GM23248 (cell line): ENCODE measurements at regions not wholly inside any gene's neighbourhood (a gene's known extent, or its start where the extent isn't known, plus 50 kb on each side); places are given as distances from the start of the nearest gene placed in this dataset.

Experiments
- DNase-seq: peaks from one replicate; pipeline ENCODE4 v3.0.0-alpha.2; 2015
- H2AFZ ChIP-seq: fragments of 200-600 bp; sonication (generic); 2 replicates; pipeline ENCODE4 v1.6.1; 2016; ENCODE audit warnings: antibody characterized with exemption
- H3F3A ChIP-seq: fragments of 200-600 bp; sonication (generic); 2 replicates; pipeline ENCODE4 v1.6.1; 2016; ENCODE audit warnings: mild to moderate bottlenecking, antibody characterized with exemption, mixed run types; ENCODE audit not compliant: insufficient read depth
- H3K27ac ChIP-seq: fragments of 200-600 bp; sonication (generic); 2 replicates; pipeline ENCODE4 v1.5.1; 2016; ENCODE audit warnings: mild to moderate bottlenecking
- H3K27me3 ChIP-seq: fragments of 200-600 bp; sonication (generic); replicated peaks from 2 replicates; pipeline ENCODE4 v1.6.1; 2016; ENCODE audit warnings: mild to moderate bottlenecking; ENCODE audit not compliant: insufficient read depth
- H3K36me3 ChIP-seq: fragments of 200-600 bp; sonication (generic); 2 replicates; pipeline ENCODE4 v1.6.1; 2016; ENCODE audit warnings: low read depth, mild to moderate bottlenecking
- H3K4me1 ChIP-seq: fragments of 200-600 bp; sonication (generic); 2 replicates; pipeline ENCODE4 v1.6.1; 2016; ENCODE audit warnings: mild to moderate bottlenecking; ENCODE audit not compliant: insufficient read depth
- H3K4me2 ChIP-seq: fragments of 200-600 bp; sonication (generic); one replicate; pipeline ENCODE4 v1.6.1; 2016; ENCODE audit warnings: mild to moderate bottlenecking; ENCODE audit not compliant: unreplicated experiment
- H3K4me3 ChIP-seq: fragments of 200-600 bp; sonication (generic); 2 replicates; pipeline ENCODE4 v1.5.1; 2016; ENCODE audit warnings: mild to moderate bottlenecking
- H3K79me2 ChIP-seq: fragments of 200-600 bp; sonication (generic); 2 replicates; pipeline ENCODE4 v1.6.1; 2016; ENCODE audit warnings: mild to moderate bottlenecking; ENCODE audit not compliant: insufficient read depth
- H3K9ac ChIP-seq: fragments of 200-600 bp; sonication (generic); 2 replicates; pipeline ENCODE4 v1.6.1; 2016; ENCODE audit warnings: mild to moderate bottlenecking
- H3K9me2 ChIP-seq: fragments of 200-600 bp; sonication (generic); 2 replicates; pipeline ENCODE4 v1.6.1; 2016; ENCODE audit warnings: mixed run types, mild to moderate bottlenecking, moderate library complexity; ENCODE audit not compliant: insufficient read depth
- H3K9me3 ChIP-seq: fragments of 200-600 bp; sonication (generic); one replicate; pipeline ENCODE4 v1.6.1; 2017; ENCODE audit warnings: low read depth
- H4K20me1 ChIP-seq: fragments of 200-600 bp; sonication (generic); 2 replicates; pipeline ENCODE4 v1.6.0; 2016; ENCODE audit not compliant: insufficient read depth
- EZH2 ChIP-seq: fragments of 200-600 bp; sonication (generic); IDR thresholded peaks from 2 replicates; pipeline ENCODE4 v1.6.1; 2018; ENCODE audit warnings: antibody characterized with exemption, mild to moderate bottlenecking; ENCODE audit not compliant: insufficient read depth, poor library complexity, severe bottlenecking
- EZH2phosphoT487 ChIP-seq: fragments of 200-600 bp; sonication (generic); IDR thresholded peaks from 2 replicates; pipeline ENCODE4 v1.6.1; 2018; ENCODE audit warnings: antibody characterized with exemption, moderate library complexity, mild to moderate bottlenecking, low read depth; ENCODE audit not compliant: insufficient read depth
- WGBS, 2 experiments: methylation state at CpG; one replicate each; pipeline ENCODE4 v1.1.6; 2015 to 2017; ENCODE audit warnings: low lambda C conversion rate in 2 of 2, low coverage in 1 of 2; ENCODE audit errors: missing lambda C conversion rate in 2 of 2; 5-methylcytosine and 5-hydroxymethylcytosine counted together
- in situ Hi-C: fragments of 300-500 bp; cut with MboI; formaldehyde crosslinking; loops from 2 replicates; pipeline ENCODE4 v1.15.0; 2020

DNA sequence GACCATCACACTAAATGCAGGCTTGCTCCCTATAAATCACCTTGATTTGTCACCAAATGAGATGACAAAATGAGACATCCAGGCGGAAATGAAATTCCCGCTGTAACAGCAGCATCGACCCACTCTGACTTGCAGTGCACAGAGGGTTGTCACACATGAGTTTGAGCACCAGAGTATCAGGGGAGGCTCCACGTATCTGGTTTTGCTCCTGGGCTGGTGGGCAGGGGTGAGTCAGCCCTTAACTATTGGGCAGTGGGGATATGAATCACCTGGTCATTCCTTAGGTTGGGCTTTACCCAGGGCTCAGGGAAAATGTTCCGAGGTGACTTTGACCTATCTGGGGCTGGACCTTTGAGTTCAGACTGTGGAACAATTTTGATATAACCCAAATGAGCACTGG lies 245.2 kb upstream of the CCL2 start:
- no peak overlapping the region for H3K9ac ChIP-seq
- no peaks in the 10 kb centered on the region for H3K79me2 ChIP-seq
- no peak overlapping the region for H3K4me3 ChIP-seq
- H2AFZ ChIP-seq = no peak overlapping the region
- no peaks in the 10 kb centered on the region for H3K4me1 ChIP-seq
- no peaks in the 10 kb centered on the region for H3K27me3 ChIP-seq
- WGBS, 2 experiments = 35 to 44% methylated on average over 5 of the region's 5 CpGs
- no peaks in the 10 kb centered on the region for H3F3A ChIP-seq
- in situ Hi-C loops = no loop called here
- TF ChIP-seq EZH2phosphoT487 = no peak
- TF ChIP-seq EZH2 = no peak
- H3K9me2 ChIP-seq = no peaks in the 10 kb centered on the region
- no peaks in the 10 kb centered on the region for H4K20me1 ChIP-seq
- no peaks in the 10 kb centered on the region for H3K36me3 ChIP-seq
- no peak overlapping the region for H3K27ac ChIP-seq
- H3K9me3 ChIP-seq = no peaks in the 10 kb centered on the region
- H3K4me2 ChIP-seq = no peak overlapping the region
- no peak for DNase-seq

GRCh38 chr17:34010534-34010933 lies 244.6 kb upstream of the CCL2 start:
- Histone ChIP-seq H3K4me1 (no peaks in the 10 kb centered on the region), H3K36me3 (no peaks in the 10 kb centered on the region), H3K4me3 (no peak overlapping the region), H3K27ac (no peak overlapping the region), H3K4me2 (no peak overlapping the region), H3K9me3 (no peaks in the 10 kb centered on the region), H3K9me2 (no peaks in the 10 kb centered on the region), H3K9ac (no peak overlapping the region), H3K79me2 (no peaks in the 10 kb centered on the region), H4K20me1 (no peaks in the 10 kb centered on the region), H3K27me3 (no peaks in the 10 kb centered on the region), H3F3A (no peaks in the 10 kb centered on the region), H2AFZ (no peak overlapping the region)
- WGBS, 2 experiments = 12 to 21% methylated on average over 2 of the region's 2 CpGs
- in situ Hi-C loops = no loop called here
- no peak for DNase-seq
- TF ChIP-seq EZH2phosphoT487 = no peak
- TF ChIP-seq EZH2 = no peak

GRCh38 chr17:34011599-34011998 lies 243.5 kb upstream of the CCL2 start:
- H3F3A ChIP-seq = no peaks in the 10 kb centered on the region
- H3K4me3 ChIP-seq = no peak overlapping the region
- H3K4me2 ChIP-seq = no peak overlapping the region
- no peak for TF ChIP-seq EZH2phosphoT487
- TF ChIP-seq EZH2 = no peak
- no peak overlapping the region for H3K9ac ChIP-seq
- no peaks in the 10 kb centered on the region for H3K9me2 ChIP-seq
- H2AFZ ChIP-seq = no peak overlapping the region
- H3K27ac ChIP-seq = no peak overlapping the region
- WGBS, 2 experiments = 40 to 53% methylated on average over 3 of the region's 3 CpGs
- H3K79me2 ChIP-seq = no peaks in the 10 kb centered on the region
- no peaks in the 10 kb centered on the region for H4K20me1 ChIP-seq
- H3K36me3 ChIP-seq = no peaks in the 10 kb centered on the region
- no peaks in the 10 kb centered on the region for H3K9me3 ChIP-seq
- in situ Hi-C loops = no loop called here
- no peak for DNase-seq
- H3K4me1 ChIP-seq = no peaks in the 10 kb centered on the region
- H3K27me3 ChIP-seq = no peaks in the 10 kb centered on the region

- Histone ChIP-seq H3K79me2 (no peaks in the 10 kb centered on the region), H3K9ac (no peak overlapping the region), H3F3A (no peaks in the 10 kb centered on the region), H3K27ac (no peak overlapping the region), H3K4me2 (no peak overlapping the region), H4K20me1 (no peaks in the 10 kb centered on the region), H3K27me3 (no peaks in the 10 kb centered on the region), H3K4me1 (no peaks in the 10 kb centered on the region), H2AFZ (no peak overlapping the region), H3K4me3 (no peak overlapping the region), H3K9me2 (no peaks in the 10 kb centered on the region), H3K36me3 (no peaks in the 10 kb centered on the region), H3K9me3 (no peaks in the 10 kb centered on the region)
- 3 to 5% methylated on average over 5 of the region's 5 CpGs for WGBS, 2 experiments
- DNase-seq = no peak
- in situ Hi-C loops = no loop called here
- TF ChIP-seq EZH2phosphoT487 = no peak
- TF ChIP-seq EZH2 = no peak
Observed at GRCh38 chr17:34012709-34013375, 242.2 kb upstream of the CCL2 start.

DNA sequence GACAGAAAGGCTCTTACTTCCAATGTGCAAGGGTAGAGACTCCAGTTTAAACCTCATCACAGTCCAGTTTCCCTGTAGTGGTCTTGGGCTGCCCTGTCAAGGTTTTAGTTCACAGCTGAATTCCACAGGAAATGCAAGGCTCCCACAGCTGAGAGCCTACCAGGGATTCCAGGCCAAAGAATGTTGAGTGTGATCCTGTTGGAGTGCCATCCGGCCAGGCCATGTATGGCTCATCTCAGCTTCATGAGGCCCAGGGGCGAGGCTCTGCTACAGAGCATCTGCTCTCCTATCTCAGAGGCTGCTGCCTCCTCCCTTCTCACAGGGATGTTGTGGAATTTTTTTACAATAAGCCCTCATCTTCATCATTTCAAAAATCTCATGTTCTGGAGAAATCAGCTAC lies 239.8 kb upstream of the CCL2 start:
- Histone ChIP-seq H3K79me2 (no peaks in the 10 kb centered on the region), H3K9me2 (no peaks in the 10 kb centered on the region), H4K20me1 (no peaks in the 10 kb centered on the region), H3K9ac (no peak overlapping the region), H3K4me2 (no peak overlapping the region), H3K4me3 (no peak overlapping the region), H3K27me3 (no peaks in the 10 kb centered on the region), H3K27ac (no peak overlapping the region), H2AFZ (no peak overlapping the region), H3K4me1 (no peaks in the 10 kb centered on the region), H3K36me3 (no peaks in the 10 kb centered on the region), H3K9me3 (no peaks in the 10 kb centered on the region), H3F3A (no peaks in the 10 kb centered on the region)
- 12 to 18% methylated on average over 2 of the region's 2 CpGs for WGBS, 2 experiments
- in situ Hi-C loops = no loop called here
- no peak for TF ChIP-seq EZH2
- TF ChIP-seq EZH2phosphoT487 = no peak
- DNase-seq = no peak
